HepG2 (cell line): ENCODE measurements at regions not wholly inside any gene's neighbourhood (a gene's known extent, or its start where the extent isn't known, plus 50 kb on each side); places are given as distances from the start of the nearest gene placed in this dataset.

Experiments
- BCL6 ChIP-seq: IDR thresholded peaks from 2 replicates; pipeline ENCODE4 v1.6.1; 2016; ENCODE audit warnings: missing genetic modification reagents, missing compliant biosample characterization
- MEIS1 ChIP-seq: sonication (generic); formaldehyde crosslinking; IDR thresholded peaks from 2 replicates; pipeline ENCODE4 v1.9.0; 2021; ENCODE audit warnings: mild to moderate bottlenecking, missing genetic modification reagents, moderate library complexity, borderline replicate concordance
- POLR2A ChIP-seq, 2 experiments: IDR thresholded peaks; 2 replicates each; pipeline ENCODE4 v1.6.1; 2011; ENCODE audit warnings: low read depth in 2 of 2, low read length in 2 of 2, mild to moderate bottlenecking in 1 of 2, moderate library complexity in 1 of 2; ENCODE audit not compliant: insufficient read depth in 1 of 2
- ZNF121 ChIP-seq: sonication (generic); formaldehyde crosslinking; IDR thresholded peaks from 2 replicates; pipeline ENCODE4 v1.5.0; 2020; ENCODE audit warnings: mild to moderate bottlenecking, missing genetic modification reagents

DNA sequence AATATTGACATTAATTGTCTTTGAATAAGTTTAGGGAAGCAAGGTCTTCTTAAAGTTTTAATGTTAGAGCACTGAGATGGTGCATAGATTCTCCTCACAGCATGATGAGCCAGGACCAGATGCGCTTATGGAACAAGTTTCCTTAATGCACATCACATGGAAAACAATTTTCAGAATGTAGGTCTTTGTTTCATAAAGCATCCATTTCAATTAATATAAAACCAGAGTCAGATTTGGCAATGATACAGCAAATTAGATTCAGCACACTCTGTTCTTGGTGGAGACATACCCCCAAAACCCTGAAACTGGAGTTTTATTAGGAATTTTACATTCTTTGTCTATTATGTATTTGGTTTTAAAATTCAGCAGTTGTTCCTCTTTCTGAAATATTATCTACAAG is 402.1 kb upstream of the SEMA6A start:
- TF ChIP-seq BCL6 (CRISPR knock-in tag) (no peak), POLR2A (IDR thresholded peaks at IDR 0.05; ENCODE audit: insufficient read depth in 1 of 2, low read depth in 2 of 2, low read length in 2 of 2) (no peak), ZNF121 (no peak), MEIS1 (CRISPR knock-in tag) (no peak)
